MCF 10A (cell line): ENCODE measurements at regions not wholly inside any gene's neighbourhood (a gene's known extent, or its start where the extent isn't known, plus 50 kb on each side); places are given as distances from the start of the nearest gene placed in this dataset.

Experiments used
- BruUV-seq: library from RNA; stranded (reverse); fragments of 400-500 nt; replicated peaks from 2 replicates; lab custom pipeline; 2021; lab: Mats Ljungman, UMichigan
- CTCF ChIA-PET: fragments of 300-600 bp; sonication (Branson Sonifier 250); formaldehyde crosslinking; extraction: SDS; loops from one replicate; lab custom pipeline; 2021; ENCODE audit warnings: antibody characterized with exemption, inconsistent platforms; lab: Yijun Ruan, JAX
- POLR2A ChIA-PET: fragments of 300-600, 350-650 bp; sonication (Branson Sonifier 250); formaldehyde crosslinking; extraction: SDS; loops from one replicate; lab custom pipeline; 2020; ENCODE audit warnings: antibody characterized with exemption, inconsistent platforms; lab: Yijun Ruan, JAX
- DNase-seq: peaks from one replicate; pipeline ENCODE4 v3.0.0-alpha.2; 2018; ENCODE audit not compliant: unreplicated experiment
- H3K27ac Mint-ChIP-seq: one replicate; pipeline ENCODE4 v1.8.0; 2022; ENCODE audit warnings: mild to moderate bottlenecking, low read depth, mixed read lengths; ENCODE audit not compliant: unreplicated experiment
- H3K27me3 Mint-ChIP-seq: one replicate; pipeline ENCODE4 v1.8.0; 2022; ENCODE audit warnings: mixed read lengths; ENCODE audit not compliant: insufficient read depth, unreplicated experiment
- H3K36me3 Mint-ChIP-seq: one replicate; pipeline ENCODE4 v1.8.0; 2022; ENCODE audit warnings: mild to moderate bottlenecking, moderate library complexity, mixed read lengths; ENCODE audit not compliant: insufficient read depth, unreplicated experiment
- H3K4me1 Mint-ChIP-seq: one replicate; pipeline ENCODE4 v1.8.0; 2022; ENCODE audit warnings: mixed read lengths; ENCODE audit not compliant: insufficient read depth, unreplicated experiment
- H3K4me3 Mint-ChIP-seq: one replicate; pipeline ENCODE4 v1.8.0; 2022; ENCODE audit warnings: mild to moderate bottlenecking, moderate library complexity, mixed read lengths; ENCODE audit not compliant: unreplicated experiment
- H3K9me3 Mint-ChIP-seq: one replicate; pipeline ENCODE4 v1.8.0; 2022; ENCODE audit warnings: mixed read lengths; ENCODE audit not compliant: unreplicated experiment
- intact Hi-C: fragments of 100-400 bp; cut with micrococcal nuclease; formaldehyde crosslinking; loops from 2 replicates; pipeline ENCODE4 v1.14.1; 2022
- TF ChIP-seq, protein P1 (sequence below): fragments of 200-600 bp; IDR thresholded peaks from one replicate; pipeline ENCODE4 v1.8.0; 2022; ENCODE audit warnings: antibody characterized with exemption, mild to moderate bottlenecking; ENCODE audit not compliant: unreplicated experiment

DNA sequence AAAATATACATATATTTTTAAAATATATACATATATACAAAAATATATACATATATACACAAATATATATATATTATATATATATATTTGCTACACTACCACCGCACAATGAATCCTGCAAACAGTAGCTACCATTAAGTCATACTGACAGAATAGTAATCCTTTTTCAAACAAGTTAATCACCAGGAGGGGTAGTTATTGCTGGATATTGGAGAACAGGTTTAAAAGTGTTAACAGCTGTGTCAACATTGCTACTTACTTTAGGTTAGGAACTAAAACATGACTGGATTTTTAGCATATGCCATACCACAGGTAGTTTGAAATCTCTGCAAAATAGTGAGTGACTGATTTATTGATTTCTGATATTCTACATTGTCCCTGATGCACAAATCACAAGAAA lies 529.1 kb upstream of the CDH7 start:
- no TSS peak for BruUV-seq
- Mint-ChIP-seq H3K4me1 (no peaks in the 10 kb centered on the region), H3K4me3 (no peak overlapping the region), H3K27ac (no peak overlapping the region), H3K9me3 (no peaks in the 10 kb centered on the region), H3K36me3 (no peaks in the 10 kb centered on the region), H3K27me3 (peaks cover 51% of the 10 kb centered on the region)
- DNase-seq = no peak
- intact Hi-C loops = no loop called here
- CTCF ChIA-PET = no interaction called here
- TF ChIP-seq, protein P1, sequence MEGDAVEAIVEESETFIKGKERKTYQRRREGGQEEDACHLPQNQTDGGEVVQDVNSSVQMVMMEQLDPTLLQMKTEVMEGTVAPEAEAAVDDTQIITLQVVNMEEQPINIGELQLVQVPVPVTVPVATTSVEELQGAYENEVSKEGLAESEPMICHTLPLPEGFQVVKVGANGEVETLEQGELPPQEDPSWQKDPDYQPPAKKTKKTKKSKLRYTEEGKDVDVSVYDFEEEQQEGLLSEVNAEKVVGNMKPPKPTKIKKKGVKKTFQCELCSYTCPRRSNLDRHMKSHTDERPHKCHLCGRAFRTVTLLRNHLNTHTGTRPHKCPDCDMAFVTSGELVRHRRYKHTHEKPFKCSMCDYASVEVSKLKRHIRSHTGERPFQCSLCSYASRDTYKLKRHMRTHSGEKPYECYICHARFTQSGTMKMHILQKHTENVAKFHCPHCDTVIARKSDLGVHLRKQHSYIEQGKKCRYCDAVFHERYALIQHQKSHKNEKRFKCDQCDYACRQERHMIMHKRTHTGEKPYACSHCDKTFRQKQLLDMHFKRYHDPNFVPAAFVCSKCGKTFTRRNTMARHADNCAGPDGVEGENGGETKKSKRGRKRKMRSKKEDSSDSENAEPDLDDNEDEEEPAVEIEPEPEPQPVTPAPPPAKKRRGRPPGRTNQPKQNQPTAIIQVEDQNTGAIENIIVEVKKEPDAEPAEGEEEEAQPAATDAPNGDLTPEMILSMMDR = no peak
- POLR2A ChIA-PET = no interaction called here

DNA sequence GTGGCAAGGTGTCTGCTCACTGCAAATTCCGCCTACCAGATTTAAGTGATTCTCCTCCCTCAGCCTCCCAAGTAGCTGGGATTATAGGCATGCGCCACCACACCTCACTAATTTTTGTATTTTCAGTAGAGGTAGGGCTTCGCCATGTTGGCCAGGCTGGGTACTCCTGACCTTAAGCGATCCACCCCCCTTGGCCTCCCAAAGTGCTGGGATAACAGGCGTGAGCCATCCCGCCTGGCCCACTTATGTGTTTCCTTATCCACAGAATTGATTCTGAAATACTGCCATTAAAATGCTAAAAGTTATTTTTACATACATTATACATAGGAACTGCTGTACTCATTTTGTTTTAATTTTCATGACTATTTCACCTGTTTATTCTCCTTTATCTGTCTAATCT lies 529.7 kb upstream of the CDH7 start:
- no peak for DNase-seq
- Mint-ChIP-seq H3K4me3 (no peak overlapping the region), H3K36me3 (no peaks in the 10 kb centered on the region), H3K27me3 (peaks cover 47% of the 10 kb centered on the region), H3K9me3 (no peaks in the 10 kb centered on the region), H3K27ac (no peak overlapping the region), H3K4me1 (no peaks in the 10 kb centered on the region)
- TF ChIP-seq, protein P1 = no peak
- intact Hi-C loops = no loop called here
- CTCF ChIA-PET = no interaction called here
- BruUV-seq = no TSS peak
- POLR2A ChIA-PET = no interaction called here

DNA sequence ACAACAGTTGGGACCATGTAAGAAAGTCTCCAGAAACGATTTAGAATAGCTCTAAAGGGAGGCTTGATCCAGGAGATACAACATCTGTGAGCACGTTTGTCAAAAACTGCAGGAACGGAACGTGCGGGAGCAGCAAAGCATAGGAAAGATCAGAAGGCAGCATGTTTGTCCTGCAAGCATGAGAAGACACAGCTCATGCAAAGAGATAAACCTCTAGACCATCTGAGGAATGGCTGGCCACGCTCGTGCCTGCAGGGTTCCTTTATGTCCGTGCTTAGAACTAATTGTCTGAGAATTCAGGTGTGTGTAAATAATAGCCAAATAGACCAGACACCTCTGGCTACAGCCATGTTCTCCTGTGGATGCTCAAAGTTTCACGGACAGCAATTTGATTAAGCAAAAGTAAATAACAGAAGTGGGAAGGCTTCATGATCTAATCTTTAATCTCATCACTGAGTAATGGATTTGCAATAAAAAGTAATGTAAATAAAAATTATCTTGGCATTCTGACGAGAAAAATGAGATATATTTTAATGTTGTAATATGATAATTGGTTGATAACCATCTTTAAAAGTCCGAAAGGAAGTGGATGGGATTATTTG lies 534.8 kb upstream of the CDH7 start:
- CTCF ChIA-PET = no interaction called here

DNA sequence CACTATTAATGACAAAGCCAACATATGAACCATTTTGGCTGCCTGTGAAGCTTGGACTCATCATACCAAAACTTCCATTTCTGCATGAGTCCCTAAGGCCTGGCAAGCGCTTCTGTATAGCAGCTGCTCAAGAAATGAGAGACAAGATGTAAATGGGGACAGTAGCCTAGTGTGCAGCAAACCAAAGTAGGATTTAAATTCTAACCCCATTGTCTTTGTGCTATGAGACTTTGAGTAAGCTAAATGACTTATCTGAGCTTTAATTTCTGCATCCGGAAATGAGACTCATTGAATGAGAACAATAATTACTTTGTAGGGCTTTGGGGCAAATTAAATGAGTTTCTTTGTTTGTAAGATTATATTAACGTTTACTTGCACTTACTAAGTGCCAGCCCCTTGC lies 536.4 kb upstream of the CDH7 start:
- no peaks in the 10 kb centered on the region for H3K9me3 Mint-ChIP-seq
- ChIA-PET CTCF (interaction anchor here (0.6 kb wide), 1 partner anchor 20 kb away, joined by 4 read pairs; no protein-coding TSS in a partner anchor), POLR2A (no interaction called here)
- no TSS peak for BruUV-seq
- peaks cover 57% of the 10 kb centered on the region for H3K27me3 Mint-ChIP-seq
- H3K4me1 Mint-ChIP-seq = no peaks in the 10 kb centered on the region
- DNase-seq = no peak
- intact Hi-C loops = no loop called here
- TF ChIP-seq, protein P1 = no peak
- no peaks in the 10 kb centered on the region for H3K36me3 Mint-ChIP-seq
- no peak overlapping the region for H3K4me3 Mint-ChIP-seq
- no peak overlapping the region for H3K27ac Mint-ChIP-seq

More for the DNA sequence above, 534.8 kb upstream of the CDH7 start:
- intact Hi-C loops = no loop called here
- Mint-ChIP-seq H3K4me3 (no peak overlapping the region), H3K9me3 (no peaks in the 10 kb centered on the region), H3K27ac (no peak overlapping the region), H3K4me1 (no peaks in the 10 kb centered on the region), H3K27me3 (peaks cover 53% of the 10 kb centered on the region), H3K36me3 (no peaks in the 10 kb centered on the region)
- POLR2A ChIA-PET = no interaction called here
- no TSS peak for BruUV-seq
- TF ChIP-seq, protein P1 = no peak
- no peak for DNase-seq
